ENCODE measurements at regions not wholly inside any gene's neighbourhood (a gene's known extent, or its start where the extent isn't known, plus 50 kb on each side); places are given as distances from the start of the nearest gene placed in this dataset.

DNA sequence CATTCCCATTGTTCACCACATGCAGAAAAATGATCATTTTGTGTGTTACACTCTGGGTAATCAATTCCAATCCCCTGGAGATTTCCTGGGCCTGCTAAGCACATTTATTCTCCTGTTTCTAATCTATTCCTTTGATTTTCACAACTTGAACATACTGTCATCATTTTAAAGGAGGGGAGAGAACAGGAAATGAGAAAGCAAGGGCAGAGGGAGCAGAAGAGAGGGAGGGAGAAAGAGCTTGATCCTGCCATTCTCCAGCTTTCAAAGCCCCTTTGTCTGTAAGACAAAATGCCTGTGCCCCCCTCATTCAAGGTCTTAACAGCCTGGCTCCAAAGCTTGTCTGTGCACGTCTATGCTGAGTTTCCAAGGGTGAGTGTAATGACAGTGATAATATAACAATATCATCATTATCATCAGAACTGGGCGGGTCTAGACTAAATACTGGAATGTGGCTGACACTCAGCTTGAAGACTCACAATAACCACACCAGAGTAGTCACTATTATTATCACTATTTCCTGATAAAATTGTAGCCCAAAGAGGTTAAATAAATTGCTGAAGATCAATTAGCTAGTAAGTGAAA is 164.4 kb upstream of the KLHL29 start:
- H3K4me1 ChIP-seq (ENCODE audit: insufficient read depth), result no peaks in the 10 kb centered on the region
- no peaks in the 10 kb centered on the region for H3K9me3 ChIP-seq
- intact Hi-C loops (cut with DNase I), result no loop called here
- no peak overlapping the region for H3K4me3 ChIP-seq
- no peak for DNase-seq
- H3K27me3 ChIP-seq, result no peaks in the 10 kb centered on the region
- no peak overlapping the region for H3K27ac ChIP-seq
- WGBS, 3 donors, result 60 to 74% (median 61%) methylated on average over 2 of the region's 2 CpGs
- no peaks in the 10 kb centered on the region for H3K36me3 ChIP-seq
- TF ChIP-seq EP300 (IDR thresholded peaks at IDR 0.05) (no peak), POLR2A (IDR thresholded peaks at IDR 0.05) (no peak)
- TF ChIP-seq, protein P1, sequence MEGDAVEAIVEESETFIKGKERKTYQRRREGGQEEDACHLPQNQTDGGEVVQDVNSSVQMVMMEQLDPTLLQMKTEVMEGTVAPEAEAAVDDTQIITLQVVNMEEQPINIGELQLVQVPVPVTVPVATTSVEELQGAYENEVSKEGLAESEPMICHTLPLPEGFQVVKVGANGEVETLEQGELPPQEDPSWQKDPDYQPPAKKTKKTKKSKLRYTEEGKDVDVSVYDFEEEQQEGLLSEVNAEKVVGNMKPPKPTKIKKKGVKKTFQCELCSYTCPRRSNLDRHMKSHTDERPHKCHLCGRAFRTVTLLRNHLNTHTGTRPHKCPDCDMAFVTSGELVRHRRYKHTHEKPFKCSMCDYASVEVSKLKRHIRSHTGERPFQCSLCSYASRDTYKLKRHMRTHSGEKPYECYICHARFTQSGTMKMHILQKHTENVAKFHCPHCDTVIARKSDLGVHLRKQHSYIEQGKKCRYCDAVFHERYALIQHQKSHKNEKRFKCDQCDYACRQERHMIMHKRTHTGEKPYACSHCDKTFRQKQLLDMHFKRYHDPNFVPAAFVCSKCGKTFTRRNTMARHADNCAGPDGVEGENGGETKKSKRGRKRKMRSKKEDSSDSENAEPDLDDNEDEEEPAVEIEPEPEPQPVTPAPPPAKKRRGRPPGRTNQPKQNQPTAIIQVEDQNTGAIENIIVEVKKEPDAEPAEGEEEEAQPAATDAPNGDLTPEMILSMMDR (IDR thresholded peaks at IDR 0.05), result no peak

DNA sequence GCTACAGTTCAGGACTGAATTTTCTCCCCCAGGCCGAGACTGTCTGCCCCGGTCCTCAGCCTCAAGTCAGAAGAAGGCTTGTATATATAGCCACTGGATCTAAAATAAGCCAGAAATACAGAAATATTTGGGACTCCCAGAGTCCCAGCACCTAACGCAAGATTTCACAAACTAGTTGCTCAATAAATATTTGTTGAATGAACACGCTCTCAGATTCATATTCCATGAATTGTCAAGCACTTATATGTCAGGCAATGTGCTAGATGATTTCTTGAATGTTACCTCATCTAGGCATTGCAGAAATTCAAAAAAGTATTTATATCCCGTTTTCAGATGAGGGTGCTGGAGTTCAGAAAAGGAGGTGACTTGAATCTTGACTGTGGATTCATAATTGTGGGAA is 163.7 kb upstream of the KLHL29 start:
- no peak overlapping the region for H3K27ac ChIP-seq
- no peaks in the 10 kb centered on the region for H3K4me1 ChIP-seq (ENCODE audit: insufficient read depth)
- intact Hi-C loops (cut with DNase I), result no loop called here
- H3K4me3 ChIP-seq, result no peak overlapping the region
- DNase-seq, result no peak
- TF ChIP-seq POLR2A (IDR thresholded peaks at IDR 0.05) (no peak), EP300 (IDR thresholded peaks at IDR 0.05) (no peak)
- TF ChIP-seq, protein P1 (IDR thresholded peaks at IDR 0.05), result no peak
- no peaks in the 10 kb centered on the region for H3K9me3 ChIP-seq
- no peaks in the 10 kb centered on the region for H3K27me3 ChIP-seq
- 84 to 92% (median 86%) methylated on average over 5 of the region's 5 CpGs for WGBS, 3 donors
- H3K36me3 ChIP-seq, result no peaks in the 10 kb centered on the region

DNA sequence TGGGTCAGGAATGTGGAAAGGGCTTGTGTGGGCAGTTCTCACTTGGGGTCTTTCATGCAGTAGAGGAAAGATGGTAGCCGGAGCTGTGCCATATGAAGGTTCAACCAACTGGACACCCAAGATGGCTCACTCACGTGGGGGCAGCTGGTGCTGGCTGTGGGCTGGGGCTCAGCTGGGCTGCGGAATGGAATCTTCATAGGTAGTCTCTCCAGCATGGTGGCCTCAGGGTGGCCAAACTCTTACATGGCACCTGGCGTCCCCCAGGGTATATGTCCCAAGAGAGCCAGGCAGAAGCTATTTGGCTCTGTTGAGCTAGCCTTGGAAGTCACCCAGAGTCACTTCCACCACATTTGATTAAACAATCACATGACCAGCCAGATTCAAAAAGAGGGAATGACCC is 163.1 kb upstream of the KLHL29 start:
- intact Hi-C loops (cut with DNase I), result no loop called here
- TF ChIP-seq POLR2A (IDR thresholded peaks at IDR 0.05) (no peak), EP300 (IDR thresholded peaks at IDR 0.05) (no peak)
- TF ChIP-seq, protein P1 (IDR thresholded peaks at IDR 0.05), result no peak
- no peaks in the 10 kb centered on the region for H3K9me3 ChIP-seq
- H3K27me3 ChIP-seq, result no peaks in the 10 kb centered on the region
- H3K27ac ChIP-seq, result no peak overlapping the region
- H3K36me3 ChIP-seq, result no peaks in the 10 kb centered on the region
- no peak overlapping the region for H3K4me3 ChIP-seq
- no peaks in the 10 kb centered on the region for H3K4me1 ChIP-seq (ENCODE audit: insufficient read depth)
- 84 to 93% (median 86%) methylated on average over 4 of the region's 4 CpGs for WGBS, 3 donors
- no peak for DNase-seq

DNA sequence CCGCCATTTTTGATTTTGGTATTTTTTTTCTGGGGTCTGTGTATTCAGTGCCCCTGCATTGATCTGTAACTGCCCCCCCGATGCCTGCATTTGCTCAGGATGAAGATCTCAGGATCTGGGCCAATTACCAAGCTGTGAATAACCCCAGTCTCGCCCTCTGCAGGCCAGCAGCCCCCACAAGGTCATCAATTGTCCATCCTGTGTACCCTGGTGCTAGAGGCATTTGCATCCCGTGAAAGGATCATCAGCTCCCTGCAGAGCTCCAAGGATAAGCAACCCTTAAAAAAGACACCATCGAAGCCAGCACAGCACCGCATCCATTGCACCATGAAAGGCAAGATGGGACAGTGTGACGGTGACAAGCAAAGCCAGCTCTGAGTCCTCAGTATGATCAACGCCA is 154.1 kb upstream of the KLHL29 start:
- Histone ChIP-seq H3K27ac (no peak overlapping the region), H3K27me3 (no peaks in the 10 kb centered on the region), H3K4me1 (ENCODE audit: insufficient read depth) (no peaks in the 10 kb centered on the region), H3K36me3 (no peaks in the 10 kb centered on the region), H3K4me3 (no peak overlapping the region), H3K9me3 (no peaks in the 10 kb centered on the region)
- DNase-seq, result no peak
- no peak for TF ChIP-seq EP300 (IDR thresholded peaks at IDR 0.05)
- TF ChIP-seq POLR2A (IDR thresholded peaks at IDR 0.05), result no peak
- TF ChIP-seq, protein P1 (IDR thresholded peaks at IDR 0.05), result no peak
- WGBS, 3 donors, result 73 to 90% (median 85%) methylated on average over 7 to 8 of the region's 8 CpGs
- intact Hi-C loops (cut with DNase I), result no loop called here

Measured in ovary (tissue), 7 donors.